Gastroesophageal sphincter (tissue), 4 donors: ENCODE measurements at regions not wholly inside any gene's neighbourhood (a gene's known extent, or its start where the extent isn't known, plus 50 kb on each side); places are given as distances from the start of the nearest gene placed in this dataset.

Source experiments
- ATAC-seq: fragments of 150-250 bp; one replicate; pipeline ENCODE4 v1.9.1; 2016; ENCODE audit warnings: mild to moderate bottlenecking, moderate library complexity
- H3K27ac ChIP-seq, 4 donors: fragments of 200-600 bp; sonication (generic) in 3 of 4; 1 replicate in 3 of 4; 2 replicates in 1 of 4; pipeline ENCODE4 v1.5.1; 2016 to 2019
- H3K27me3 ChIP-seq: fragments of 200-600 bp; sonication (generic); one replicate; pipeline ENCODE4 v1.5.1; 2019
- H3K36me3 ChIP-seq, 2 donors: fragments of 200-600 bp; sonication (generic); one replicate each; pipeline ENCODE4 v1.5.1; 2019; ENCODE audit warnings: control low read depth in 1 of 2
- H3K4me1 ChIP-seq, 3 donors: fragments of 200-600 bp; sonication (generic); 1 replicate in 2 of 3; 2 replicates in 1 of 3; pipeline ENCODE4 v1.5.1; 2016 to 2019; ENCODE audit warnings: control low read depth in 2 of 3
- H3K4me3 ChIP-seq, 2 donors: fragments of 200-600 bp; sonication (generic); one replicate each; pipeline ENCODE4 v1.5.1; 2019; ENCODE audit warnings: mild to moderate bottlenecking in 1 of 2, moderate library complexity in 1 of 2
- H3K9me3 ChIP-seq, 3 donors: fragments of 200-600 bp; sonication (generic); one replicate each; pipeline ENCODE4 v1.5.1; 2017 to 2019; ENCODE audit warnings: control low read depth in 2 of 3
- EP300 ChIP-seq: sonication (generic); formaldehyde crosslinking; IDR thresholded peaks from one replicate; pipeline ENCODE4 v1.6.1; 2017; ENCODE audit warnings: antibody characterized with exemption, mild to moderate bottlenecking
- POLR2A ChIP-seq, 2 donors: fragments of 450-650 bp; IDR thresholded peaks; one replicate each; pipeline ENCODE4 v1.6.1; 2017; ENCODE audit warnings: antibody characterized with exemption in 2 of 2, mild to moderate bottlenecking in 2 of 2, moderate library complexity in 1 of 2
- POLR2AphosphoS5 ChIP-seq: sonication (generic); formaldehyde crosslinking; IDR thresholded peaks from one replicate; pipeline ENCODE4 v1.6.1; 2017; ENCODE audit warnings: antibody characterized with exemption
- WGBS, 2 donors: methylation state at CpG; one replicate each; pipeline ENCODE4 v1.1.5; 2018; ENCODE audit warnings: low coverage in 1 of 2; 5-methylcytosine and 5-hydroxymethylcytosine counted together
- TF ChIP-seq, protein P1 (sequence below), 4 experiments: fragments of 200-600 bp in 2 of 4; fragments of 450-650 bp in 2 of 4; sonication (generic) in 1 of 4; IDR thresholded peaks; one replicate each; pipeline ENCODE4 v1.5.1; 2017 to 2019; ENCODE audit warnings: antibody characterized with exemption in 4 of 4, mild to moderate bottlenecking in 2 of 4, moderate library complexity in 2 of 4

GRCh38 chrX:69068301-69069085 lies 96.8 kb downstream of the PJA1 start:
- ATAC-seq = no peak
- TF ChIP-seq EP300 = no peak
- no peak for TF ChIP-seq POLR2AphosphoS5
- TF ChIP-seq, protein P1, sequence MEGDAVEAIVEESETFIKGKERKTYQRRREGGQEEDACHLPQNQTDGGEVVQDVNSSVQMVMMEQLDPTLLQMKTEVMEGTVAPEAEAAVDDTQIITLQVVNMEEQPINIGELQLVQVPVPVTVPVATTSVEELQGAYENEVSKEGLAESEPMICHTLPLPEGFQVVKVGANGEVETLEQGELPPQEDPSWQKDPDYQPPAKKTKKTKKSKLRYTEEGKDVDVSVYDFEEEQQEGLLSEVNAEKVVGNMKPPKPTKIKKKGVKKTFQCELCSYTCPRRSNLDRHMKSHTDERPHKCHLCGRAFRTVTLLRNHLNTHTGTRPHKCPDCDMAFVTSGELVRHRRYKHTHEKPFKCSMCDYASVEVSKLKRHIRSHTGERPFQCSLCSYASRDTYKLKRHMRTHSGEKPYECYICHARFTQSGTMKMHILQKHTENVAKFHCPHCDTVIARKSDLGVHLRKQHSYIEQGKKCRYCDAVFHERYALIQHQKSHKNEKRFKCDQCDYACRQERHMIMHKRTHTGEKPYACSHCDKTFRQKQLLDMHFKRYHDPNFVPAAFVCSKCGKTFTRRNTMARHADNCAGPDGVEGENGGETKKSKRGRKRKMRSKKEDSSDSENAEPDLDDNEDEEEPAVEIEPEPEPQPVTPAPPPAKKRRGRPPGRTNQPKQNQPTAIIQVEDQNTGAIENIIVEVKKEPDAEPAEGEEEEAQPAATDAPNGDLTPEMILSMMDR (IDR thresholded peaks at IDR 0.05) = no peak
- TF ChIP-seq POLR2A (IDR thresholded peaks at IDR 0.05) = no peak
- Histone ChIP-seq H3K4me1 (peaks cover 0 to 11% (median 0%) of the 10 kb centered on the region in 3 donors), H3K27me3 (no peaks in the 10 kb centered on the region), H3K9me3 (no peaks in the 10 kb centered on the region), H3K36me3 (no peaks in the 10 kb centered on the region), H3K27ac (no peak overlapping the region), H3K4me3 (no peak overlapping the region)
- WGBS, 2 donors = 20 to 67% methylated on average over 1 to 2 of the region's 7 CpGs

DNA sequence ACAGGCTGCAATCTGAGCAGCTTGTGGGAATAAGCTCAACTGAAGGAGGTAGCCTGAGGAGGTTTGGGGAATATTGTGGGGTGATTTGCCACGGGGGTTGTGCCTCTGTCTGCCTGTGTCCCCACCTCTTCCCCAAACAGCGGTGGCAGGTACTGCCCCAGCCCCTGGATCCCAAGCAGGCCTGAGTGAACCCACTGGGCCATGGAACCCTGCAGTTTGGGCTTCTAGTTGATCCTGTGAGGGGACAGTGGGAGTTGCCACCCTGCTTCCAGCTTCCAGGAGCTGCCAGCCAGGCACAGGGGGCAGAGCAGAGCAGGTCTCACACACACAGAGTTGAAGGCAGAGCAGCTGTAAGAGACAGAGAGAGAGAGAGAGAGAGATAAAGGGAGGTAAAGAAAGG lies 97.4 kb downstream of the PJA1 start:
- 80% methylated on average over 1 of the region's 2 CpGs; no CpG with 5 or more reads in 1 of the 2 donors for WGBS, 2 donors
- H3K27ac ChIP-seq = no peak overlapping the region
- ATAC-seq = no peak

GRCh38 chrX:69066966-69067525 lies 98.2 kb downstream of the PJA1 start:
- peaks cover 0 to 11% (median 0%) of the 10 kb centered on the region in 3 donors for H3K4me1 ChIP-seq
- H3K4me3 ChIP-seq = no peak overlapping the region
- H3K27ac ChIP-seq = no peak overlapping the region
- no peaks in the 10 kb centered on the region for H3K27me3 ChIP-seq
- no peak for TF ChIP-seq POLR2AphosphoS5
- no peaks in the 10 kb centered on the region for H3K36me3 ChIP-seq
- WGBS, 2 donors = 80 to 100% methylated on average over 1 of the region's 4 CpGs
- H3K9me3 ChIP-seq = no peaks in the 10 kb centered on the region
- no peak for ATAC-seq

More for the DNA sequence above, 97.4 kb downstream of the PJA1 start:
- TF ChIP-seq POLR2A (IDR thresholded peaks at IDR 0.05) = no peak
- TF ChIP-seq, protein P1 (IDR thresholded peaks at IDR 0.05) = no peak
- TF ChIP-seq POLR2AphosphoS5 = no peak
- TF ChIP-seq EP300 = no peak
- Histone ChIP-seq H3K9me3 (no peaks in the 10 kb centered on the region), H3K27me3 (no peaks in the 10 kb centered on the region), H3K4me3 (no peak overlapping the region), H3K36me3 (no peaks in the 10 kb centered on the region), H3K4me1 (peaks cover 0 to 11% (median 0%) of the 10 kb centered on the region in 3 donors)

GRCh38 chrX:69066021-69066757 lies 99.1 kb downstream of the PJA1 start:
- no peaks in the 10 kb centered on the region for H3K27me3 ChIP-seq
- no peak for ATAC-seq
- no peak overlapping the region for H3K27ac ChIP-seq
- WGBS, 2 donors = 73% methylated on average over 2 of the region's 7 CpGs; no CpG with 5 or more reads in 1 of the 2 donors
- TF ChIP-seq POLR2AphosphoS5 (no peak), POLR2A (IDR thresholded peaks at IDR 0.05) (no peak), EP300 (no peak)
- TF ChIP-seq, protein P1 (IDR thresholded peaks at IDR 0.05) = no peak
- H3K9me3 ChIP-seq = no peaks in the 10 kb centered on the region
- H3K36me3 ChIP-seq = no peaks in the 10 kb centered on the region
- H3K4me3 ChIP-seq = no peak overlapping the region
- peaks cover 0 to 8% (median 0%) of the 10 kb centered on the region in 3 donors for H3K4me1 ChIP-seq

GRCh38 chrX:69065451-69065850 lies 99.8 kb downstream of the PJA1 start:
- no peak overlapping the region for H3K27ac ChIP-seq
- no peaks in the 10 kb centered on the region for H3K9me3 ChIP-seq
- no peak for TF ChIP-seq EP300
- no peak for TF ChIP-seq POLR2AphosphoS5
- TF ChIP-seq POLR2A (IDR thresholded peaks at IDR 0.05) = no peak
- TF ChIP-seq, protein P1 (IDR thresholded peaks at IDR 0.05) = no peak
- H3K4me1 ChIP-seq = peaks cover 0 to 5% (median 0%) of the 10 kb centered on the region in 3 donors
- 100% methylated on average over 1 of the region's 1 CpG; no CpG with 5 or more reads in 1 of the 2 donors for WGBS, 2 donors
- H3K27me3 ChIP-seq = no peaks in the 10 kb centered on the region
- ATAC-seq = no peak
- no peak overlapping the region for H3K4me3 ChIP-seq
- no peaks in the 10 kb centered on the region for H3K36me3 ChIP-seq
